Neural cell (in vitro differentiated cells): ENCODE measurements at regions not wholly inside any gene's neighbourhood (a gene's known extent, or its start where the extent isn't known, plus 50 kb on each side); places are given as distances from the start of the nearest gene placed in this dataset.

ENCODE experiments used
- H2AFZ ChIP-seq: fragments of 200-600, 300-800 bp; sonication (generic), shearing (Covaris generic); 2 replicates; pipeline ENCODE4 v1.6.0; 2014; ENCODE audit warnings: low read depth, mild to moderate bottlenecking, antibody characterized with exemption, low read length, moderate library complexity
- H3F3A ChIP-seq: fragments of 200-600 bp; shearing (Covaris generic); 2 replicates; pipeline ENCODE4 v1.6.1; 2016; ENCODE audit warnings: mild to moderate bottlenecking, moderate library complexity, mixed read lengths, antibody characterized with exemption, low read length; ENCODE audit not compliant: insufficient read depth, poor library complexity, severe bottlenecking
- H3K27ac ChIP-seq: fragments of 200-600, 300-800 bp; sonication (generic), shearing (Covaris generic); 2 replicates; pipeline ENCODE4 v1.5.1; 2014; ENCODE audit warnings: mild to moderate bottlenecking, low read length, moderate library complexity
- H3K27me3 ChIP-seq: fragments of 300-800, 200-600 bp; sonication (generic), shearing (Covaris generic); 2 replicates; pipeline ENCODE4 v1.6.0; 2014; ENCODE audit warnings: mild to moderate bottlenecking, low read depth, low read length, moderate library complexity; ENCODE audit not compliant: insufficient read depth
- H3K36me3 ChIP-seq: fragments of 300-800, 200-600 bp; sonication (generic), shearing (Covaris generic); 2 replicates; pipeline ENCODE4 v1.5.1; 2014; ENCODE audit warnings: mild to moderate bottlenecking, antibody characterized with exemption, low read length, moderate library complexity; ENCODE audit not compliant: insufficient read depth
- H3K4me2 ChIP-seq: fragments of 300-800, 200-600 bp; sonication (generic), shearing (Covaris generic); 2 replicates; pipeline ENCODE4 v1.6.0; 2014; ENCODE audit warnings: mild to moderate bottlenecking, low read length
- H3K4me3 ChIP-seq: fragments of 300-800, 200-600 bp; sonication (generic), shearing (Covaris generic); 2 replicates; pipeline ENCODE4 v1.5.1; 2014; ENCODE audit warnings: mild to moderate bottlenecking, low read length, moderate library complexity
- H3K79me2 ChIP-seq: fragments of 200-600 bp; shearing (Covaris generic); replicated peaks from 2 replicates; pipeline ENCODE4 v1.6.0; 2014; ENCODE audit warnings: mild to moderate bottlenecking, low read length, moderate library complexity; ENCODE audit not compliant: insufficient read depth
- H3K9ac ChIP-seq: fragments of 300-800, 200-600 bp; sonication (generic), shearing (Covaris generic); 2 replicates; pipeline ENCODE4 v1.6.1; 2016; ENCODE audit warnings: mild to moderate bottlenecking, low read length, mixed read lengths
- H3K9me2 ChIP-seq: fragments of 200-600 bp; shearing (Covaris generic); 2 replicates; pipeline ENCODE4 v1.6.1; 2016; ENCODE audit warnings: mild to moderate bottlenecking, low read length, mixed read lengths; ENCODE audit not compliant: insufficient read depth
- H3K9me3 ChIP-seq: fragments of 200-600, 300-800 bp; sonication (generic), shearing (Covaris generic); 2 replicates; pipeline ENCODE4 v1.6.1; 2016; ENCODE audit warnings: mild to moderate bottlenecking, mixed run types, low read length, moderate library complexity, mixed read lengths
- H4K20me1 ChIP-seq: fragments of 200-600 bp; shearing (Covaris generic); 2 replicates; pipeline ENCODE4 v1.6.1; 2016; ENCODE audit warnings: mild to moderate bottlenecking, mixed run types; ENCODE audit not compliant: insufficient read depth
- EP300 ChIP-seq: fragments of 450-650 bp; conservative IDR thresholded peaks from 2 replicates; pipeline ENCODE4 v1.6.1; 2014; ENCODE audit warnings: antibody characterized with exemption, mild to moderate bottlenecking, moderate library complexity; ENCODE audit not compliant: poor library complexity, severe bottlenecking
- EZH2 ChIP-seq: fragments of 200-600, 300-800 bp; shearing (Covaris generic), sonication (generic); IDR thresholded peaks from 2 replicates; pipeline ENCODE4 v1.6.1; 2014; ENCODE audit warnings: antibody characterized with exemption, low read length, borderline replicate concordance, mild to moderate bottlenecking; ENCODE audit not compliant: insufficient read depth, poor library complexity, severe bottlenecking
- MXI1 ChIP-seq: fragments of 450-650 bp; conservative IDR thresholded peaks from 2 replicates; pipeline ENCODE4 v1.6.1; 2014; ENCODE audit warnings: antibody characterized with exemption, mild to moderate bottlenecking; ENCODE audit not compliant: poor library complexity, severe bottlenecking
- POLR2AphosphoS5 ChIP-seq: IDR thresholded peaks from 2 replicates; pipeline ENCODE4 v1.6.1; 2012
- RAD21 ChIP-seq: fragments of 450-650 bp; conservative IDR thresholded peaks from 2 replicates; pipeline ENCODE4 v1.6.1; 2014; ENCODE audit warnings: antibody characterized with exemption, mild to moderate bottlenecking, moderate library complexity
- SMC3 ChIP-seq: fragments of 450-650 bp; conservative IDR thresholded peaks from 2 replicates; pipeline ENCODE4 v1.6.1; 2014; ENCODE audit warnings: antibody characterized with exemption, mild to moderate bottlenecking, moderate library complexity; ENCODE audit not compliant: poor library complexity
- TAF1 ChIP-seq: IDR thresholded peaks from 2 replicates; pipeline ENCODE4 v1.6.1; 2012; ENCODE audit warnings: low read depth
- TF ChIP-seq, protein P1 (sequence below): IDR thresholded peaks from 2 replicates; pipeline ENCODE4 v1.6.1; 2012; ENCODE audit warnings: borderline replicate concordance
- TF ChIP-seq, protein P2 (sequence below): fragments of 450-650 bp; IDR thresholded peaks from 2 replicates; pipeline ENCODE4 v1.5.1; 2014; ENCODE audit warnings: antibody characterized with exemption, mild to moderate bottlenecking, moderate library complexity; ENCODE audit not compliant: poor library complexity, severe bottlenecking

DNA sequence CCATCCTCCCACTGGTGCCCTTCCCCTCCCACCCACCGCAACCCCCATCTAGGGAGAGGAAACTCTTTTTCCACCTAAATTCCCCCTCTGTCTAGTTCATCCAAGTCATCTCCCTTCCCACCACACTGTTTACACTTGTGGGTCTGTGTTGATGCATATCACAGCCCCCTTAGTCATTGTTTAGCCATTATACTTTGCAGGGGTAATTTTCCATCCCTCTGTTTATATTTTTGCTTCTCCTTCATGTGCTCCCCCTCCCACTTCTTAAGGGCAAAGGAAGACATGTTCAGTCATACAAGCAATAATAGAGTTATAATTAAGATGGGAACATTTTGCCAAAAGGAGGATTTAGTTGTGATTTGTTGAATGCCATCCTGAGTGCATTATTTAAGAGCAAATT lies 187.8 kb upstream of the TNP1 start:
- TF ChIP-seq SMC3 (no peak), EZH2 (no peak), MXI1 (no peak), RAD21 (no peak), POLR2AphosphoS5 (no peak), EP300 (no peak), TAF1 (no peak)
- TF ChIP-seq, protein P1, sequence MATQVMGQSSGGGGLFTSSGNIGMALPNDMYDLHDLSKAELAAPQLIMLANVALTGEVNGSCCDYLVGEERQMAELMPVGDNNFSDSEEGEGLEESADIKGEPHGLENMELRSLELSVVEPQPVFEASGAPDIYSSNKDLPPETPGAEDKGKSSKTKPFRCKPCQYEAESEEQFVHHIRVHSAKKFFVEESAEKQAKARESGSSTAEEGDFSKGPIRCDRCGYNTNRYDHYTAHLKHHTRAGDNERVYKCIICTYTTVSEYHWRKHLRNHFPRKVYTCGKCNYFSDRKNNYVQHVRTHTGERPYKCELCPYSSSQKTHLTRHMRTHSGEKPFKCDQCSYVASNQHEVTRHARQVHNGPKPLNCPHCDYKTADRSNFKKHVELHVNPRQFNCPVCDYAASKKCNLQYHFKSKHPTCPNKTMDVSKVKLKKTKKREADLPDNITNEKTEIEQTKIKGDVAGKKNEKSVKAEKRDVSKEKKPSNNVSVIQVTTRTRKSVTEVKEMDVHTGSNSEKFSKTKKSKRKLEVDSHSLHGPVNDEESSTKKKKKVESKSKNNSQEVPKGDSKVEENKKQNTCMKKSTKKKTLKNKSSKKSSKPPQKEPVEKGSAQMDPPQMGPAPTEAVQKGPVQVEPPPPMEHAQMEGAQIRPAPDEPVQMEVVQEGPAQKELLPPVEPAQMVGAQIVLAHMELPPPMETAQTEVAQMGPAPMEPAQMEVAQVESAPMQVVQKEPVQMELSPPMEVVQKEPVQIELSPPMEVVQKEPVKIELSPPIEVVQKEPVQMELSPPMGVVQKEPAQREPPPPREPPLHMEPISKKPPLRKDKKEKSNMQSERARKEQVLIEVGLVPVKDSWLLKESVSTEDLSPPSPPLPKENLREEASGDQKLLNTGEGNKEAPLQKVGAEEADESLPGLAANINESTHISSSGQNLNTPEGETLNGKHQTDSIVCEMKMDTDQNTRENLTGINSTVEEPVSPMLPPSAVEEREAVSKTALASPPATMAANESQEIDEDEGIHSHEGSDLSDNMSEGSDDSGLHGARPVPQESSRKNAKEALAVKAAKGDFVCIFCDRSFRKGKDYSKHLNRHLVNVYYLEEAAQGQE: no peak
- TF ChIP-seq, protein P2, sequence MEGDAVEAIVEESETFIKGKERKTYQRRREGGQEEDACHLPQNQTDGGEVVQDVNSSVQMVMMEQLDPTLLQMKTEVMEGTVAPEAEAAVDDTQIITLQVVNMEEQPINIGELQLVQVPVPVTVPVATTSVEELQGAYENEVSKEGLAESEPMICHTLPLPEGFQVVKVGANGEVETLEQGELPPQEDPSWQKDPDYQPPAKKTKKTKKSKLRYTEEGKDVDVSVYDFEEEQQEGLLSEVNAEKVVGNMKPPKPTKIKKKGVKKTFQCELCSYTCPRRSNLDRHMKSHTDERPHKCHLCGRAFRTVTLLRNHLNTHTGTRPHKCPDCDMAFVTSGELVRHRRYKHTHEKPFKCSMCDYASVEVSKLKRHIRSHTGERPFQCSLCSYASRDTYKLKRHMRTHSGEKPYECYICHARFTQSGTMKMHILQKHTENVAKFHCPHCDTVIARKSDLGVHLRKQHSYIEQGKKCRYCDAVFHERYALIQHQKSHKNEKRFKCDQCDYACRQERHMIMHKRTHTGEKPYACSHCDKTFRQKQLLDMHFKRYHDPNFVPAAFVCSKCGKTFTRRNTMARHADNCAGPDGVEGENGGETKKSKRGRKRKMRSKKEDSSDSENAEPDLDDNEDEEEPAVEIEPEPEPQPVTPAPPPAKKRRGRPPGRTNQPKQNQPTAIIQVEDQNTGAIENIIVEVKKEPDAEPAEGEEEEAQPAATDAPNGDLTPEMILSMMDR: no peak
- Histone ChIP-seq H3K79me2 (no peaks in the 10 kb centered on the region), H3F3A (no peaks in the 10 kb centered on the region), H3K9me2 (no peaks in the 10 kb centered on the region), H3K27ac (no peak overlapping the region), H3K27me3 (no peaks in the 10 kb centered on the region), H3K9ac (no peak overlapping the region), H4K20me1 (no peaks in the 10 kb centered on the region), H3K4me2 (no peak overlapping the region), H3K9me3 (no peaks in the 10 kb centered on the region), H3K36me3 (no peaks in the 10 kb centered on the region), H2AFZ (no peak overlapping the region), H3K4me3 (no peak overlapping the region)

DNA sequence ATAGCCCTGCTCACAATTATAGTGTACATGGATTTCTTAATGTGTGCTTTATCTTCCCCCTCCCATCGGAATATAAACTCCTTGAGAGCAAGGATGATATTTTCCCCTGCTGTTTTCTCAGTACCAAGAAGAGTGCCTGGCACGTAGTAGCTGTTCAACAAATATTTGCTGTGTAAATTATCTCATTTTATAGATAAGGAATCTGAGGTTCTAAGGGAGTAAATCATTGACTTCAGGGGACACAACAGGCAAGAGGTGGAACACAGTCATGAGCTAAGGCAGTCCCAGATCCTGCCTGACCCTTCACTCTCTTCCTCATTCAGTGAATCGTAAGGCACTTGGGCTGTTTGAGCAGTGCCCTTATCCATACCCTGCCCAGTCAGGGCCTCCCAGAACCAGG lies 187.3 kb upstream of the TNP1 start:
- Histone ChIP-seq H3K9ac (no peak overlapping the region), H3K4me3 (no peak overlapping the region), H3K9me3 (no peaks in the 10 kb centered on the region), H3K36me3 (no peaks in the 10 kb centered on the region), H3F3A (no peaks in the 10 kb centered on the region), H3K9me2 (no peaks in the 10 kb centered on the region), H3K27ac (no peak overlapping the region), H3K27me3 (no peaks in the 10 kb centered on the region), H3K79me2 (no peaks in the 10 kb centered on the region), H2AFZ (no peak overlapping the region), H4K20me1 (no peaks in the 10 kb centered on the region), H3K4me2 (no peak overlapping the region)
- TF ChIP-seq, protein P2: no peak
- no peak for TF ChIP-seq RAD21
- TF ChIP-seq EZH2: no peak
- TF ChIP-seq TAF1: no peak
- TF ChIP-seq, protein P1: no peak
- TF ChIP-seq MXI1: no peak
- TF ChIP-seq SMC3: no peak
- TF ChIP-seq POLR2AphosphoS5: no peak
- no peak for TF ChIP-seq EP300
